Stomach (tissue), 8 donors: ENCODE measurements at regions not wholly inside any gene's neighbourhood (a gene's known extent, or its start where the extent isn't known, plus 50 kb on each side); places are given as distances from the start of the nearest gene placed in this dataset.

Source experiments
- DNase-seq, 2 donors: peaks; one replicate each; pipeline versions ENCODE4 v3.0.0 to v3.0.0-alpha.2; 2013 to 2019
- H3K27ac ChIP-seq, 5 donors: fragments of 200-600 bp in 4 of 5; sonication (generic) in 4 of 5; one replicate each; pipeline ENCODE4 v1.5.1; 2013 to 2019; ENCODE audit warnings: mild to moderate bottlenecking in 1 of 5, moderate library complexity in 1 of 5
- H3K27me3 ChIP-seq, 3 donors: fragments of 200-600 bp; sonication (generic); one replicate each; pipeline ENCODE4 v1.5.1; 2017 to 2019; ENCODE audit warnings: mixed run types in 1 of 3
- H3K36me3 ChIP-seq, 4 donors: fragments of 200-600 bp; sonication (generic); 1 replicate in 3 of 4; 2 replicates in 1 of 4; pipeline ENCODE4 v1.5.1; 2016 to 2019
- H3K4me1 ChIP-seq, 4 donors: fragments of 200-600 bp; sonication (generic); one replicate each; pipeline ENCODE4 v1.5.1; 2016 to 2019
- H3K4me3 ChIP-seq, 4 donors: fragments of 200-600 bp; sonication (generic) in 3 of 4; one replicate each; pipeline ENCODE4 v1.5.1; 2016 to 2019; ENCODE audit warnings: mild to moderate bottlenecking in 1 of 4
- H3K9me3 ChIP-seq, 4 donors: fragments of 200-600 bp; sonication (generic); one replicate each; pipeline ENCODE4 v1.5.1; 2016 to 2019
- EP300 ChIP-seq: sonication (generic); formaldehyde crosslinking; IDR thresholded peaks from one replicate; pipeline ENCODE4 v1.6.1; 2017; ENCODE audit warnings: antibody characterized with exemption
- POLR2A ChIP-seq, 4 donors: fragments of 450-650 bp; IDR thresholded peaks; one replicate each; pipeline ENCODE4 v1.6.1; 2016; ENCODE audit warnings: antibody characterized with exemption in 4 of 4, control low read depth in 2 of 4, mild to moderate bottlenecking in 1 of 4, moderate library complexity in 1 of 4
- POLR2AphosphoS5 ChIP-seq, 3 donors: sonication (generic); formaldehyde crosslinking; IDR thresholded peaks; one replicate each; pipeline ENCODE4 v1.6.1; 2016; ENCODE audit warnings: antibody characterized with exemption in 3 of 3
- WGBS, 5 donors: extraction: QIAGEN DNeasy Blood & Tissue Kit in 3 of 5; methylation state at CpG; one replicate each; pipeline versions ENCODE4 v1.1.5 to v1.1.7; 2013 to 2018; 5-methylcytosine and 5-hydroxymethylcytosine counted together
- intact Hi-C: fragments of 100-400 bp; cut with DNase I; formaldehyde crosslinking; loops from one replicate; pipeline ENCODE4 v1.15.1; 2023; ENCODE audit warnings: low total_unique reads
- TF ChIP-seq, protein P1 (sequence below), 7 experiments: fragments of 450-650 bp in 4 of 7; fragments of 200-600 bp in 3 of 7; sonication (generic) in 3 of 7; IDR thresholded peaks; one replicate each; pipeline ENCODE4 v1.5.1; 2016 to 2019; ENCODE audit warnings: antibody characterized with exemption in 7 of 7, control low read depth in 2 of 7, mild to moderate bottlenecking in 1 of 7
- donor health status: healthy with polysubstance abuse.
- donor health status: Bipolar disorder and iron deficiency.
- donor health status: healthy.

- no peaks in the 10 kb centered on the region for H3K4me1 ChIP-seq
- no peaks in the 10 kb centered on the region for H3K27me3 ChIP-seq
- no peaks in the 10 kb centered on the region for H3K36me3 ChIP-seq
- no peak overlapping the region for H3K4me3 ChIP-seq
- no peaks in the 10 kb centered on the region for H3K9me3 ChIP-seq
- DNase-seq, result no peak
- H3K27ac ChIP-seq, result no peak overlapping the region
- no peak for TF ChIP-seq POLR2A (IDR thresholded peaks at IDR 0.05)
- no peak for TF ChIP-seq POLR2AphosphoS5 (IDR thresholded peaks at IDR 0.05)
- TF ChIP-seq EP300, result no peak
- TF ChIP-seq, protein P1, sequence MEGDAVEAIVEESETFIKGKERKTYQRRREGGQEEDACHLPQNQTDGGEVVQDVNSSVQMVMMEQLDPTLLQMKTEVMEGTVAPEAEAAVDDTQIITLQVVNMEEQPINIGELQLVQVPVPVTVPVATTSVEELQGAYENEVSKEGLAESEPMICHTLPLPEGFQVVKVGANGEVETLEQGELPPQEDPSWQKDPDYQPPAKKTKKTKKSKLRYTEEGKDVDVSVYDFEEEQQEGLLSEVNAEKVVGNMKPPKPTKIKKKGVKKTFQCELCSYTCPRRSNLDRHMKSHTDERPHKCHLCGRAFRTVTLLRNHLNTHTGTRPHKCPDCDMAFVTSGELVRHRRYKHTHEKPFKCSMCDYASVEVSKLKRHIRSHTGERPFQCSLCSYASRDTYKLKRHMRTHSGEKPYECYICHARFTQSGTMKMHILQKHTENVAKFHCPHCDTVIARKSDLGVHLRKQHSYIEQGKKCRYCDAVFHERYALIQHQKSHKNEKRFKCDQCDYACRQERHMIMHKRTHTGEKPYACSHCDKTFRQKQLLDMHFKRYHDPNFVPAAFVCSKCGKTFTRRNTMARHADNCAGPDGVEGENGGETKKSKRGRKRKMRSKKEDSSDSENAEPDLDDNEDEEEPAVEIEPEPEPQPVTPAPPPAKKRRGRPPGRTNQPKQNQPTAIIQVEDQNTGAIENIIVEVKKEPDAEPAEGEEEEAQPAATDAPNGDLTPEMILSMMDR (IDR thresholded peaks at IDR 0.05), result no peak
- 80 to 90% (median 87%) methylated on average over 3 of the region's 3 CpGs for WGBS, 5 donors
- intact Hi-C loops, result no loop called here
These were observed 1096.8 kb upstream of the ATXN8OS start for GRCh38 chr13:69010789-69011188.

DNA sequence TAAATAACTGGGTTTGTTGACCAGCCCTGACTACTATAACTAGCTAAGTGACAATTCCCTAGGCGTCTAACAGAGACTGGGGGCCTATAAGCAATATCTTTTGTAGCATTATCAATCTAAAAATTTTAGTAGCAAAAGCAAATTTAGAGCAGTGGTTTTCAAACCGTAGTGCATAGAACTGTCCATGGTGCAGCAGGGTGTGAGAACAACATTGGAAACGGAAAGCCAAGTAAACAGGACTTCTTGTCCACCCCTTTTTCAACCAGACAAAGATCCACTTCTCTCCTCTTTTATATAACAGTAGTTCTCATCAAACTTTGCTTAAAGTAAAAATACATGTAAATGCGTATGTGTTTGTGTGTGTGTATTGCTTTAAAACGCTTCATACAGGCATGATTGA is 1099.1 kb upstream of the ATXN8OS start:
- H3K36me3 ChIP-seq, result no peaks in the 10 kb centered on the region
- H3K4me1 ChIP-seq, result no peaks in the 10 kb centered on the region
- 72 to 85% (median 81%) methylated on average over 5 of the region's 5 CpGs for WGBS, 5 donors
- intact Hi-C loops, result no loop called here
- H3K27me3 ChIP-seq, result no peaks in the 10 kb centered on the region
- no peak for DNase-seq
- TF ChIP-seq, protein P1 (IDR thresholded peaks at IDR 0.05), result no peak
- no peak for TF ChIP-seq POLR2A (IDR thresholded peaks at IDR 0.05)
- no peak for TF ChIP-seq POLR2AphosphoS5 (IDR thresholded peaks at IDR 0.05)
- no peak for TF ChIP-seq EP300
- no peak overlapping the region for H3K27ac ChIP-seq
- H3K9me3 ChIP-seq, result no peaks in the 10 kb centered on the region
- H3K4me3 ChIP-seq, result no peak overlapping the region

DNA sequence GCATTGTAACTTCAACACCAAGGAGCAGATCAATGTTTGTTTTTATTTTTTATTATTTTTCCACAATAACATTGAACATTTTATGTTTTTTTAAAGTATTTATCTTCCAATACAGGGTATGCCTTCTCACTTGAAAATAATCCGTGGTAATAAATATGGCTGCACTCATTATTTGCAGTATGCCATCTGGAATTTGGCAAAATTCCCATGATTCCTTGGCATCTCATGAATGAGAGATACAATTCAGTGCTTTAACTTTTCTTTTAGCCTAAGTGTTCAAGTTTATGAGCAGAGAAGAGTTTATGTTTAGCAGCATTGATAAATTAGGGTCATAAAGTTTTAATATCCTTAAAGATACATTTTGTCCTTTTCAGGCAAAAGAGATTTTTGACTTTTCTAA is 1109.6 kb upstream of the ATXN8OS start:
- DNase-seq, result no peak
- no peak overlapping the region for H3K27ac ChIP-seq
- H3K4me3 ChIP-seq, result no peak overlapping the region
- H3K27me3 ChIP-seq, result no peaks in the 10 kb centered on the region
- H3K4me1 ChIP-seq, result no peaks in the 10 kb centered on the region
- H3K9me3 ChIP-seq, result peaks cover 0 to 28% (median 11%) of the 10 kb centered on the region in 4 donors
- H3K36me3 ChIP-seq, result no peaks in the 10 kb centered on the region
- no peak for TF ChIP-seq POLR2A (IDR thresholded peaks at IDR 0.05)
- TF ChIP-seq, protein P1 (IDR thresholded peaks at IDR 0.05), result no peak
- TF ChIP-seq EP300, result no peak
- TF ChIP-seq POLR2AphosphoS5 (IDR thresholded peaks at IDR 0.05), result no peak
- 54 to 84% (median 83%) methylated on average over 1 of the region's 1 CpG for WGBS, 5 donors
- intact Hi-C loops, result no loop called here

DNA sequence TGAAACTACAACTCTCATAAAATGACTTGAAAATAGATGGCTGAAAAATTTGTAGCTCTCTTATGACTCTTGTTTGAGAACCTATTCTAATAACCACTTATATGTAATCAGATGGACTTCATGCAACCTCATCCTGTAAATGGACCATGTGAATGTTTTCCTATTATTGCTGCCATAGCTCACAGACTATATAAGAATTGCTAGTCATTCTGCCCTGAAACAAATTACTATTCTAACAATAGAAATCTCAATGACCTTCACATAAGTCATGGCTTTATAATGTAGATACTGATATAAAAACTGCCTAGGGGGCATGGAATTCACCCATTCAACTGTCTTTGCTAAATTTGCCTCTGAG is 1111.0 kb upstream of the ATXN8OS start:
- Histone ChIP-seq H3K27me3 (no peaks in the 10 kb centered on the region), H3K27ac (no peak overlapping the region), H3K9me3 (peaks cover 0 to 14% (median 5%) of the 10 kb centered on the region in 4 donors), H3K4me3 (no peak overlapping the region), H3K36me3 (no peaks in the 10 kb centered on the region), H3K4me1 (no peaks in the 10 kb centered on the region)
- intact Hi-C loops, result no loop called here
- TF ChIP-seq POLR2AphosphoS5 (IDR thresholded peaks at IDR 0.05), result no peak
- no peak for DNase-seq

DNA sequence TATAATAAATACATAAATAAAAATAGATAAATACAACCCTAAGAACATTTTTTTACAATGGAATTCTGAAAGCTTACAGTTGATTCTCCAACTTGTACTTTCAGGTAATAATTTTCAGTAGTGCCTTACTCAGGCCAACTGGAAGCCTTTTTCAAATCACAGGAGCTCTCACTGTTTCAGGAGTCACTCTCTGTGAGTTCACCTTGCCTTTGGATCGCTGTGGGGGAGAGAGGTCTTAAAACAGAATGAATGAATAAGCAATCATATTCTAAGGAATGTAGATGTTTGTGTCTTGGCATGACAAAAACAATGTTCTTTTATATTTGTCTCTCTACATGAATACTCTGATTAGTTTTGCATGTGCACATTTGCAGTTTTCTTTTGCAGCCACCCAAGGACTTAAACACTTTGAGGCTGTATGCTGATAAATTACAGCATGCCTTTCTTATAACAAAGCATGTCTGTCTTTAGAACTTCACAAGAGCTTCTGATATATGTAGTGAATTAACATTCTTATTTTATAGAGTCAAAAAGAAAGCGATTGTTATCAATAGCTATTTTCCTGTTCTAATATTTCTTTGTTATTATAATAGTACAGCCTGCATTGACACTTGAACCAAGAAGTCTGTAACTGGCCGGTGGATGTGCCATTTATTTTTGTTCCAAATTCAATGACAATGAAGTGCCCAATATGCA is 1111.5 kb upstream of the ATXN8OS start:
- no peak for DNase-seq
- peaks cover 0 to 8% (median under 1%) of the 10 kb centered on the region in 4 donors for H3K9me3 ChIP-seq
- WGBS, 5 donors, result 61 to 66% (median 66%) methylated on average over 3 of the region's 3 CpGs

More for the DNA sequence above, 1111.5 kb upstream of the ATXN8OS start:
- no peak for TF ChIP-seq EP300
- no peak for TF ChIP-seq POLR2AphosphoS5 (IDR thresholded peaks at IDR 0.05)
- TF ChIP-seq, protein P1 (IDR thresholded peaks at IDR 0.05), result no peak
- no peak for TF ChIP-seq POLR2A (IDR thresholded peaks at IDR 0.05)
- H3K4me1 ChIP-seq, result no peaks in the 10 kb centered on the region
- intact Hi-C loops, result no loop called here
- no peaks in the 10 kb centered on the region for H3K27me3 ChIP-seq
- no peaks in the 10 kb centered on the region for H3K36me3 ChIP-seq
- no peak overlapping the region for H3K4me3 ChIP-seq
- no peak overlapping the region for H3K27ac ChIP-seq
